Endothelial cell of umbilical vein (primary cell): ENCODE measurements at regions not wholly inside any gene's neighbourhood (a gene's known extent, or its start where the extent isn't known, plus 50 kb on each side); places are given as distances from the start of the nearest gene placed in this dataset.

Experiments used
- CTCF ChIP-seq, 2 donors: IDR thresholded peaks; 1 replicate in 1 of 2; 2 replicates in 1 of 2; pipeline ENCODE4 v1.5.1; 2011; ENCODE audit warnings: low read length in 2 of 2, mild to moderate bottlenecking in 2 of 2, moderate library complexity in 2 of 2, control low read depth in 1 of 2, inconsistent platforms in 1 of 2, low read depth in 1 of 2; ENCODE audit not compliant: insufficient read depth in 1 of 2; ENCODE audit errors: extremely low read depth in 1 of 2
- EZH2 ChIP-seq: IDR thresholded peaks from 2 replicates; pipeline ENCODE4 v1.6.1; 2012; ENCODE audit warnings: borderline replicate concordance, low read depth, mild to moderate bottlenecking, moderate library complexity, low read length, inconsistent platforms; ENCODE audit not compliant: severe bottlenecking
- FOS ChIP-seq: IDR thresholded peaks from 2 replicates; pipeline ENCODE4 v1.6.1; 2011; ENCODE audit warnings: mild to moderate bottlenecking, low read length, moderate library complexity, borderline replicate concordance; ENCODE audit not compliant: insufficient read depth
- GATA2 ChIP-seq: IDR thresholded peaks from 2 replicates; pipeline ENCODE4 v1.7.0; 2011; ENCODE audit warnings: low read depth, mild to moderate bottlenecking, moderate library complexity, mixed read lengths, low read length; ENCODE audit not compliant: insufficient read length, insufficient read depth
- JUN ChIP-seq: IDR thresholded peaks from 2 replicates; pipeline ENCODE4 v1.6.1; 2011; ENCODE audit warnings: borderline replicate concordance, low read depth; ENCODE audit not compliant: insufficient read length, insufficient read depth
- MYC ChIP-seq: IDR thresholded peaks from one replicate; pipeline ENCODE4 v1.6.1; 2011; ENCODE audit warnings: mild to moderate bottlenecking, low read depth, low read length
- POLR2A ChIP-seq: IDR thresholded peaks from 2 replicates; pipeline ENCODE4 v1.6.1; 2012; ENCODE audit warnings: low read depth, mild to moderate bottlenecking, control low read depth, low read length
- POLR2AphosphoS5 ChIP-seq: IDR thresholded peaks from 2 replicates; pipeline ENCODE4 v1.6.1; 2012; ENCODE audit warnings: low read depth, mild to moderate bottlenecking, control low read depth, low read length, moderate library complexity; ENCODE audit not compliant: insufficient read depth

- TF ChIP-seq POLR2A, result no peak
- TF ChIP-seq POLR2AphosphoS5, result no peak
- no peak for TF ChIP-seq EZH2
- TF ChIP-seq CTCF (IDR thresholded peaks at IDR 0.05; ENCODE audit: extremely low read depth in 1 of 2, insufficient read depth in 1 of 2, low read depth in 1 of 2, low read length in 2 of 2), result no peak
- no peak for TF ChIP-seq JUN
- no peak for TF ChIP-seq MYC
- no peak for TF ChIP-seq GATA2
- TF ChIP-seq FOS, result no peak
These were observed 277.5 kb upstream of the HSFY2 start for GRCh38 chrY:19051021-19051420.
